Liver (tissue), 8 donors: ENCODE measurements at regions not wholly inside any gene's neighbourhood (a gene's known extent, or its start where the extent isn't known, plus 50 kb on each side); places are given as distances from the start of the nearest gene placed in this dataset.

ENCODE experiments used
- DNase-seq: peaks from one replicate; pipeline ENCODE4 v3.0.0-alpha.2; 2017; ENCODE audit warnings: low spot score
- H3K27ac ChIP-seq, 2 donors: one replicate each; pipeline ENCODE4 v1.7.0; 2013; ENCODE audit warnings: inconsistent platforms in 2 of 2, low read length in 2 of 2, control low read depth in 1 of 2, low read depth in 1 of 2, mild to moderate bottlenecking in 1 of 2
- H3K27me3 ChIP-seq, 4 donors: one replicate each; pipeline versions ENCODE4 v1.6.1 to v1.7.0; 2013; ENCODE audit warnings: low read length in 3 of 4, inconsistent platforms in 1 of 4, mild to moderate bottlenecking in 1 of 4, moderate library complexity in 1 of 4; ENCODE audit not compliant: control insufficient read depth in 4 of 4, insufficient read depth in 4 of 4
- H3K36me3 ChIP-seq, 4 donors: one replicate each; pipeline versions ENCODE4 v1.6.1 to v1.7.0; 2013; ENCODE audit warnings: low read length in 3 of 4, mild to moderate bottlenecking in 3 of 4, low read depth in 1 of 4, moderate library complexity in 1 of 4; ENCODE audit not compliant: control insufficient read depth in 4 of 4, insufficient read depth in 3 of 4
- H3K4me1 ChIP-seq, 4 donors: one replicate each; pipeline versions ENCODE4 v1.6.1 to v1.7.0; 2013; ENCODE audit warnings: low read length in 3 of 4, mild to moderate bottlenecking in 3 of 4, moderate library complexity in 1 of 4; ENCODE audit not compliant: control insufficient read depth in 4 of 4, insufficient read depth in 4 of 4
- H3K4me3 ChIP-seq, 3 donors: one replicate each; pipeline versions ENCODE4 v1.6.1 to v1.7.0; 2013; ENCODE audit warnings: low read length in 3 of 3, control low read depth in 1 of 3, low read depth in 1 of 3, mild to moderate bottlenecking in 1 of 3
- H3K9ac ChIP-seq, 2 donors: one replicate each; pipeline ENCODE4 v1.7.0; 2013; ENCODE audit warnings: low read length in 2 of 2, mild to moderate bottlenecking in 2 of 2, moderate library complexity in 2 of 2, control low read depth in 1 of 2, low read depth in 1 of 2
- H3K9me3 ChIP-seq, 4 donors: one replicate each; pipeline versions ENCODE4 v1.6.1 to v1.7.0; 2013; ENCODE audit warnings: low read length in 3 of 4; ENCODE audit not compliant: control insufficient read depth in 4 of 4
- ATF3 ChIP-seq: IDR thresholded peaks from 2 replicates; pipeline ENCODE4 v1.6.1; 2016; ENCODE audit warnings: antibody characterized with exemption
- CTCF ChIP-seq: fragments of 150-350 bp; IDR thresholded peaks from 2 replicates; pipeline ENCODE4 v1.5.1; 2017; ENCODE audit warnings: improper control_type of control experiment, low read depth, low read length; ENCODE audit not compliant: missing input control
- EGR1 ChIP-seq, 2 donors: IDR thresholded peaks; 2 replicates each; pipeline ENCODE4 v1.6.1; 2016 to 2018; ENCODE audit warnings: antibody characterized with exemption in 2 of 2, low read depth in 2 of 2
- FOXA1 ChIP-seq: IDR thresholded peaks from 2 replicates; pipeline ENCODE4 v1.6.1; 2016; ENCODE audit warnings: antibody characterized with exemption
- FOXA2 ChIP-seq: IDR thresholded peaks from 2 replicates; pipeline ENCODE4 v1.6.1; 2016; ENCODE audit warnings: antibody characterized with exemption
- GABPA ChIP-seq, 2 donors: IDR thresholded peaks in 1 of 2; conservative IDR thresholded peaks in 1 of 2; 2 replicates each; pipeline ENCODE4 v1.6.1; 2016; ENCODE audit warnings: antibody characterized with exemption in 2 of 2, mild to moderate bottlenecking in 1 of 2, moderate library complexity in 1 of 2
- HNF4A ChIP-seq, 2 donors: conservative IDR thresholded peaks; 2 replicates each; pipeline ENCODE4 v1.6.1; 2016; ENCODE audit warnings: antibody characterized with exemption in 2 of 2, mild to moderate bottlenecking in 2 of 2
- HNF4G ChIP-seq: IDR thresholded peaks from 2 replicates; pipeline ENCODE4 v1.6.1; 2016; ENCODE audit warnings: antibody characterized with exemption
- JUND ChIP-seq, 2 donors: IDR thresholded peaks; 2 replicates each; pipeline ENCODE4 v1.6.1; 2016; ENCODE audit warnings: antibody characterized with exemption in 2 of 2
- NR2F2 ChIP-seq: IDR thresholded peaks from 2 replicates; pipeline ENCODE4 v1.6.1; 2016; ENCODE audit warnings: antibody characterized with exemption
- RAD21 ChIP-seq, 2 donors: IDR thresholded peaks; 2 replicates each; pipeline ENCODE4 v1.6.1; 2016; ENCODE audit warnings: antibody characterized with exemption in 2 of 2, mild to moderate bottlenecking in 2 of 2
- YY1 ChIP-seq: IDR thresholded peaks from 2 replicates; pipeline ENCODE4 v1.6.1; 2016; ENCODE audit warnings: antibody characterized with exemption, mild to moderate bottlenecking
- WGBS: extraction: QIAGEN DNeasy Blood & Tissue Kit; methylation state at CpG from one replicate; pipeline ENCODE4 v1.1.7; 2013; 5-methylcytosine and 5-hydroxymethylcytosine counted together
- TF ChIP-seq, protein P1 (sequence below): IDR thresholded peaks from 2 replicates; pipeline ENCODE4 v1.6.1; 2016; ENCODE audit warnings: antibody characterized with exemption
- TF ChIP-seq, protein P2 (sequence below): IDR thresholded peaks from 2 replicates; pipeline ENCODE4 v1.6.1; 2016; ENCODE audit warnings: antibody characterized with exemption, mild to moderate bottlenecking
- donor health status: healthy.
- donor health status: healthy.
- donor health status: healthy.
- donor health status: healthy.
- donor health status: healthy.

DNA sequence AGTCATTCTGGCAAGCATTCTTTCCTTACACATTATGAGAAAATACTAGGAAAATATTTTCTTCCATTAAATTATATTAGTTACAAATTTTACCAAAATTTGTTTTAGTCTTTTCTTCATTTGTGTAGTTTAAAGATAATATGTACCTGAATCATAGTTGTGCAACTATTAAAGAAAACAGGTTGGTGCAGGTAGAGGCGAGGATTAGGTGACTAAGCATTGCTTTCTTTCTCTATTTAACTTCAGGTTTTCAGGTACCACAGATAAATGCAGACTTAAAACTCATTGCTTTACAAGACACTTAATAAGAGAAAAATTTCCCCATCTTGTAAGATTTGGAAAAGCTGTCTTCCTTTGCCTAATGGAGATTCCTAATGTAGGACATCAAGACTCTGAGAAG, 1175.5 kb upstream of the ADGRB3 start:
- Histone ChIP-seq H3K36me3 (no peaks in the 10 kb centered on the region), H3K27ac (no peak overlapping the region), H3K9me3 (peaks cover 3 to 5% (median 4%) of the 10 kb centered on the region in 4 donors), H3K27me3 (no peaks in the 10 kb centered on the region), H3K4me3 (no peak overlapping the region), H3K9ac (no peak overlapping the region), H3K4me1 (no peaks in the 10 kb centered on the region)
- no peak for DNase-seq
- WGBS: 69% methylated on average over 1 of the region's 1 CpG
- TF ChIP-seq RAD21 (IDR thresholded peaks at IDR 0.05) (no peak), YY1 (no peak), GABPA (IDR thresholded peaks at IDR 0.05 in 1 of 2, conservative IDR thresholded peaks at IDR 0.05 in 1 of 2) (no peak), EGR1 (IDR thresholded peaks at IDR 0.05; ENCODE audit: low read depth in 2 of 2) (no peak), JUND (IDR thresholded peaks at IDR 0.05) (no peak), HNF4G (no peak), HNF4A (conservative IDR thresholded peaks at IDR 0.05) (no peak)
- TF ChIP-seq, protein P1, sequence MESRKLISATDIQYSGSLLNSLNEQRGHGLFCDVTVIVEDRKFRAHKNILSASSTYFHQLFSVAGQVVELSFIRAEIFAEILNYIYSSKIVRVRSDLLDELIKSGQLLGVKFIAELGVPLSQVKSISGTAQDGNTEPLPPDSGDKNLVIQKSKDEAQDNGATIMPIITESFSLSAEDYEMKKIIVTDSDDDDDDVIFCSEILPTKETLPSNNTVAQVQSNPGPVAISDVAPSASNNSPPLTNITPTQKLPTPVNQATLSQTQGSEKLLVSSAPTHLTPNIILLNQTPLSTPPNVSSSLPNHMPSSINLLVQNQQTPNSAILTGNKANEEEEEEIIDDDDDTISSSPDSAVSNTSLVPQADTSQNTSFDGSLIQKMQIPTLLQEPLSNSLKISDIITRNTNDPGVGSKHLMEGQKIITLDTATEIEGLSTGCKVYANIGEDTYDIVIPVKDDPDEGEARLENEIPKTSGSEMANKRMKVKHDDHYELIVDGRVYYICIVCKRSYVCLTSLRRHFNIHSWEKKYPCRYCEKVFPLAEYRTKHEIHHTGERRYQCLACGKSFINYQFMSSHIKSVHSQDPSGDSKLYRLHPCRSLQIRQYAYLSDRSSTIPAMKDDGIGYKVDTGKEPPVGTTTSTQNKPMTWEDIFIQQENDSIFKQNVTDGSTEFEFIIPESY: no peak

DNA sequence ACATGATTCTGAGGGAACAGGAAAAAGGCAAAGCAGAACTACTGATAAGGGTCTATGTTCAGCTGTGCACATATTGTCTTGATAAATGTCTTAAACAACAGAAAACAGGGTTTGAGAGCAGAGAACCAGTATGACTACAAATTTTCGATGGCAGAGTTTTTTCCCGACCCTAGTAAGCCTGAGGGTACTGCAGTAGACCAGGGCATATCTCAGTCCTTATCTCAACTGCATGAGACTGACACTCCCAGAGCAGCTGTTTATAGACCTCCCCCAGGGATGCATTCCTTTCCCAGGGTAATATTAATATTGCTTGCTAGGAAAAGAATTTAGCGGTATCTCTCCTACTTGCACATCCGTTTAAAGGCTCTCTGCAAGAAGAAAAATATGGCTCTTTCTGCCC, 1176.8 kb upstream of the ADGRB3 start:
- WGBS: 78% methylated on average over 4 of the region's 4 CpGs
- H3K27me3 ChIP-seq: no peaks in the 10 kb centered on the region
- no peak overlapping the region for H3K27ac ChIP-seq
- TF ChIP-seq FOXA2: no peak
- TF ChIP-seq FOXA1: no peak
- TF ChIP-seq HNF4G: no peak
- no peak for TF ChIP-seq RAD21 (IDR thresholded peaks at IDR 0.05)
- TF ChIP-seq ATF3: no peak
- TF ChIP-seq EGR1 (IDR thresholded peaks at IDR 0.05; ENCODE audit: low read depth in 2 of 2): no peak
- TF ChIP-seq, protein P2, sequence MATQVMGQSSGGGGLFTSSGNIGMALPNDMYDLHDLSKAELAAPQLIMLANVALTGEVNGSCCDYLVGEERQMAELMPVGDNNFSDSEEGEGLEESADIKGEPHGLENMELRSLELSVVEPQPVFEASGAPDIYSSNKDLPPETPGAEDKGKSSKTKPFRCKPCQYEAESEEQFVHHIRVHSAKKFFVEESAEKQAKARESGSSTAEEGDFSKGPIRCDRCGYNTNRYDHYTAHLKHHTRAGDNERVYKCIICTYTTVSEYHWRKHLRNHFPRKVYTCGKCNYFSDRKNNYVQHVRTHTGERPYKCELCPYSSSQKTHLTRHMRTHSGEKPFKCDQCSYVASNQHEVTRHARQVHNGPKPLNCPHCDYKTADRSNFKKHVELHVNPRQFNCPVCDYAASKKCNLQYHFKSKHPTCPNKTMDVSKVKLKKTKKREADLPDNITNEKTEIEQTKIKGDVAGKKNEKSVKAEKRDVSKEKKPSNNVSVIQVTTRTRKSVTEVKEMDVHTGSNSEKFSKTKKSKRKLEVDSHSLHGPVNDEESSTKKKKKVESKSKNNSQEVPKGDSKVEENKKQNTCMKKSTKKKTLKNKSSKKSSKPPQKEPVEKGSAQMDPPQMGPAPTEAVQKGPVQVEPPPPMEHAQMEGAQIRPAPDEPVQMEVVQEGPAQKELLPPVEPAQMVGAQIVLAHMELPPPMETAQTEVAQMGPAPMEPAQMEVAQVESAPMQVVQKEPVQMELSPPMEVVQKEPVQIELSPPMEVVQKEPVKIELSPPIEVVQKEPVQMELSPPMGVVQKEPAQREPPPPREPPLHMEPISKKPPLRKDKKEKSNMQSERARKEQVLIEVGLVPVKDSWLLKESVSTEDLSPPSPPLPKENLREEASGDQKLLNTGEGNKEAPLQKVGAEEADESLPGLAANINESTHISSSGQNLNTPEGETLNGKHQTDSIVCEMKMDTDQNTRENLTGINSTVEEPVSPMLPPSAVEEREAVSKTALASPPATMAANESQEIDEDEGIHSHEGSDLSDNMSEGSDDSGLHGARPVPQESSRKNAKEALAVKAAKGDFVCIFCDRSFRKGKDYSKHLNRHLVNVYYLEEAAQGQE: no peak
- no peak for TF ChIP-seq NR2F2
- no peak for TF ChIP-seq CTCF
- peaks cover 3 to 5% (median 4%) of the 10 kb centered on the region in 4 donors for H3K9me3 ChIP-seq
- H3K4me3 ChIP-seq: no peak overlapping the region
- H3K36me3 ChIP-seq: no peaks in the 10 kb centered on the region
- no peak overlapping the region for H3K9ac ChIP-seq
- no peak for DNase-seq
- no peaks in the 10 kb centered on the region for H3K4me1 ChIP-seq
